ENCODE measurements at regions not wholly inside any gene's neighbourhood (a gene's known extent, or its start where the extent isn't known, plus 50 kb on each side); places are given as distances from the start of the nearest gene placed in this dataset.

- TF ChIP-seq CTCF (IDR thresholded peaks at IDR 0.05; ENCODE audit: low read depth, low read length, poor library complexity, severe bottlenecking) (no peak), EZH2phosphoT487 (IDR thresholded peaks at IDR 0.05; ENCODE audit: borderline replicate concordance, low read length) (no peak)
Observed at GRCh38 chr3:132255041-132255745, 62.0 kb upstream of the ACP3 start.

Data from DOHH2 (cell line).